WTC11 (cell line): ENCODE measurements at regions not wholly inside any gene's neighbourhood (a gene's known extent, or its start where the extent isn't known, plus 50 kb on each side); places are given as distances from the start of the nearest gene placed in this dataset.

Experiments
- ATAC-seq: fragments of 200-7000 bp; cut with Tn5 transposase; 2 replicates; pipeline ENCODE4 v1.10.0; 2021; ENCODE audit warnings: mild to moderate bottlenecking, moderate library complexity
- CTCF ChIA-PET: fragments of 300-600 bp; sonication (Branson Sonifier 250); formaldehyde crosslinking; loops from one replicate; lab custom pipeline; 2021; ENCODE audit warnings: antibody characterized with exemption; lab: Charles Lee
- POLR2A ChIA-PET: fragments of 350-600 bp; sonication (Branson Sonifier 250); formaldehyde crosslinking; loops from one replicate; lab custom pipeline; 2021; ENCODE audit warnings: antibody characterized with exemption; lab: Charles Lee
- DNase-seq: peaks from one replicate; pipeline ENCODE4 v3.0.0; 2021; ENCODE audit warnings: low spot score
- H3K27ac Mint-ChIP-seq: 2 replicates; pipeline ENCODE4 v1.8.0; 2021; ENCODE audit warnings: mixed read lengths
- H3K27me3 Mint-ChIP-seq: 2 replicates; pipeline ENCODE4 v1.8.0; 2021; ENCODE audit warnings: low read depth, mild to moderate bottlenecking, moderate library complexity, mixed read lengths
- H3K36me3 Mint-ChIP-seq: 2 replicates; pipeline ENCODE4 v1.8.0; 2021; ENCODE audit warnings: mixed read lengths
- H3K4me1 Mint-ChIP-seq: 2 replicates; pipeline ENCODE4 v1.8.0; 2022; ENCODE audit warnings: mixed read lengths
- H3K4me3 Mint-ChIP-seq: 2 replicates; pipeline ENCODE4 v1.8.0; 2021; ENCODE audit warnings: mild to moderate bottlenecking, moderate library complexity, mixed read lengths
- H3K9me3 Mint-ChIP-seq: 2 replicates; pipeline ENCODE4 v1.8.0; 2021; ENCODE audit warnings: mixed read lengths
- CREM ChIP-seq: sonication (generic); formaldehyde crosslinking; IDR thresholded peaks from 2 replicates; pipeline ENCODE4 v1.8.1; 2022; ENCODE audit warnings: mild to moderate bottlenecking, missing genetic modification reagents, moderate library complexity
- MYBL2 ChIP-seq: sonication (generic); formaldehyde crosslinking; IDR thresholded peaks from 2 replicates; pipeline ENCODE4 v1.8.1; 2023; ENCODE audit warnings: mild to moderate bottlenecking, moderate library complexity, missing genetic modification reagents
- NR2C2 ChIP-seq: sonication (generic); formaldehyde crosslinking; IDR thresholded peaks from 2 replicates; pipeline ENCODE4 v1.8.0; 2022; ENCODE audit warnings: mild to moderate bottlenecking, missing genetic modification reagents
- SMAD3 ChIP-seq: sonication (generic); formaldehyde crosslinking; IDR thresholded peaks from 2 replicates; pipeline ENCODE4 v1.8.0; 2022; ENCODE audit warnings: missing genetic modification reagents, mild to moderate bottlenecking, borderline replicate concordance
- ZNF138 ChIP-seq: sonication (generic); formaldehyde crosslinking; conservative IDR thresholded peaks from 2 replicates; pipeline ENCODE4 v1.8.1; 2022; ENCODE audit warnings: mild to moderate bottlenecking, moderate library complexity, missing genetic modification reagents
- TF ChIP-seq, protein P1 (sequence below): fragments of 250-450 bp; sonication (Bioruptor Pico); IDR thresholded peaks from 2 replicates; pipeline ENCODE4 v1.9.0; 2021; ENCODE audit warnings: mild to moderate bottlenecking
- TF ChIP-seq, protein P2 (sequence below): sonication (generic); formaldehyde crosslinking; IDR thresholded peaks from 2 replicates; pipeline ENCODE4 v1.8.1; 2023; ENCODE audit warnings: mild to moderate bottlenecking, missing genetic modification reagents, moderate library complexity
- TF ChIP-seq, protein P3 (sequence below): sonication (generic); formaldehyde crosslinking; IDR thresholded peaks from 2 replicates; pipeline ENCODE4 v1.8.0; 2022; ENCODE audit warnings: mild to moderate bottlenecking, missing genetic modification reagents
- TF ChIP-seq, protein P4 (sequence below): sonication (generic); formaldehyde crosslinking; conservative IDR thresholded peaks from 2 replicates; pipeline ENCODE4 v1.8.1; 2023; ENCODE audit warnings: mild to moderate bottlenecking, low read depth, missing genetic modification reagents, moderate library complexity
- TF ChIP-seq, protein P5 (sequence below): sonication (generic); formaldehyde crosslinking; IDR thresholded peaks from 2 replicates; pipeline ENCODE4 v1.8.1; 2022; ENCODE audit warnings: mild to moderate bottlenecking, moderate library complexity, missing genetic modification reagents
- TF ChIP-seq, protein P6 (sequence below): sonication (generic); formaldehyde crosslinking; IDR thresholded peaks from 2 replicates; pipeline ENCODE4 v1.8.0; 2023; ENCODE audit warnings: missing genetic modification reagents
- TF ChIP-seq, protein P7 (sequence below): sonication (generic); formaldehyde crosslinking; conservative IDR thresholded peaks from 2 replicates; pipeline ENCODE4 v1.8.1; 2022; ENCODE audit warnings: mild to moderate bottlenecking, missing genetic modification reagents
- TF ChIP-seq, protein P8 (sequence below): fragments of 250-450 bp; sonication (Bioruptor Pico); IDR thresholded peaks from 2 replicates; pipeline ENCODE4 v1.9.0; 2021; ENCODE audit warnings: moderate library complexity, mild to moderate bottlenecking, inconsistent platforms, borderline replicate concordance

DNA sequence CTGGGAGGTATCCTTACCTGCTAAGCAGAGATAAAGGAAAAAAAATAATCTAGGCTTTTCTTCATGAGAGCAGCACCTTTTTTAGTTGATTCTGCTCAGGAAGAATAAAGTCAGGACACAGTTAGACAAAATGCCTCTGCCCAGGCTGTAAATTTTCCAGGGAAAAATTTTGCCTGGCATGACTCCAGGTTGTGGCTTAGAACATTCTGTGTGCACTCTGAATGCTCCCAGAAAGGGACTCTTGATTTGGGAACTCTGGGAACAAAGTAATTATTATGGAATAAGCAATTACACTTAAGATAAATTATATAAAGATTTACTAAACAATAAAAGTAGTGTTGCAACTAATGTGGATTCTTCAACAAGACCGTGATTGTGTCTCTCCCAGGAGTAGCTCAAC is 826.2 kb upstream of the TENM3 start:
- POLR2A ChIA-PET = no interaction called here

DNA sequence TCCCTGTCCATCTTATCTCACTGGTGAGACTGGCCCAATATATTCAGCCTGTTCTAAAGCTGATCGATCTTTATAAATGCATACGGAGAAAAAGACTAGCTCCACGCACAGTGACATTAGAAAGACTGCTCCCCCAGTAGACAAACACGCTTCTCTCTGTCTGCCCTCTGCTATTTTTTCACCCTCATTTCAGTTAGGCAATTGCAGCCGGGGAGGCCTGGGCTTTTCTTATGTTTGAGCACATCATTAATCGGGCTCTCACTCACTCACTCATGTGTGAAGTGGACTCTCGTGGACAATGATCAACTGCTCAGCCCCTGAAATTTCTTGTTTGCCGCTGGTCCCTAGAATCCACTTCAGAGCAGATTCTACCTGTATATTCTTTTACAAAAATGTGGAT is 824.7 kb upstream of the TENM3 start:
- ATAC-seq (no peak), DNase-seq (no peak)
- no peaks in the 10 kb centered on the region; the same call in 1 of the 2 replicates for H3K27me3 Mint-ChIP-seq
- TF ChIP-seq, protein P1, sequence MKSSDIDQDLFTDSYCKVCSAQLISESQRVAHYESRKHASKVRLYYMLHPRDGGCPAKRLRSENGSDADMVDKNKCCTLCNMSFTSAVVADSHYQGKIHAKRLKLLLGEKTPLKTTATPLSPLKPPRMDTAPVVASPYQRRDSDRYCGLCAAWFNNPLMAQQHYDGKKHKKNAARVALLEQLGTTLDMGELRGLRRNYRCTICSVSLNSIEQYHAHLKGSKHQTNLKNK (CRISPR knock-in tag) = no peak
- TF ChIP-seq, protein P2, sequence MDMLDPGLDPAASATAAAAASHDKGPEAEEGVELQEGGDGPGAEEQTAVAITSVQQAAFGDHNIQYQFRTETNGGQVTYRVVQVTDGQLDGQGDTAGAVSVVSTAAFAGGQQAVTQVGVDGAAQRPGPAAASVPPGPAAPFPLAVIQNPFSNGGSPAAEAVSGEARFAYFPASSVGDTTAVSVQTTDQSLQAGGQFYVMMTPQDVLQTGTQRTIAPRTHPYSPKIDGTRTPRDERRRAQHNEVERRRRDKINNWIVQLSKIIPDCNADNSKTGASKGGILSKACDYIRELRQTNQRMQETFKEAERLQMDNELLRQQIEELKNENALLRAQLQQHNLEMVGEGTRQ = no peak
- TF ChIP-seq, protein P3, sequence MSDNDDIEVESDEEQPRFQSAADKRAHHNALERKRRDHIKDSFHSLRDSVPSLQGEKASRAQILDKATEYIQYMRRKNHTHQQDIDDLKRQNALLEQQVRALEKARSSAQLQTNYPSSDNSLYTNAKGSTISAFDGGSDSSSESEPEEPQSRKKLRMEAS = no peak
- TF ChIP-seq NR2C2 (no peak), ZNF138 (no peak), SMAD3 (no peak)
- TF ChIP-seq, protein P4, sequence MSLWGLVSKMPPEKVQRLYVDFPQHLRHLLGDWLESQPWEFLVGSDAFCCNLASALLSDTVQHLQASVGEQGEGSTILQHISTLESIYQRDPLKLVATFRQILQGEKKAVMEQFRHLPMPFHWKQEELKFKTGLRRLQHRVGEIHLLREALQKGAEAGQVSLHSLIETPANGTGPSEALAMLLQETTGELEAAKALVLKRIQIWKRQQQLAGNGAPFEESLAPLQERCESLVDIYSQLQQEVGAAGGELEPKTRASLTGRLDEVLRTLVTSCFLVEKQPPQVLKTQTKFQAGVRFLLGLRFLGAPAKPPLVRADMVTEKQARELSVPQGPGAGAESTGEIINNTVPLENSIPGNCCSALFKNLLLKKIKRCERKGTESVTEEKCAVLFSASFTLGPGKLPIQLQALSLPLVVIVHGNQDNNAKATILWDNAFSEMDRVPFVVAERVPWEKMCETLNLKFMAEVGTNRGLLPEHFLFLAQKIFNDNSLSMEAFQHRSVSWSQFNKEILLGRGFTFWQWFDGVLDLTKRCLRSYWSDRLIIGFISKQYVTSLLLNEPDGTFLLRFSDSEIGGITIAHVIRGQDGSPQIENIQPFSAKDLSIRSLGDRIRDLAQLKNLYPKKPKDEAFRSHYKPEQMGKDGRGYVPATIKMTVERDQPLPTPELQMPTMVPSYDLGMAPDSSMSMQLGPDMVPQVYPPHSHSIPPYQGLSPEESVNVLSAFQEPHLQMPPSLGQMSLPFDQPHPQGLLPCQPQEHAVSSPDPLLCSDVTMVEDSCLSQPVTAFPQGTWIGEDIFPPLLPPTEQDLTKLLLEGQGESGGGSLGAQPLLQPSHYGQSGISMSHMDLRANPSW (CRISPR knock-in tag) = no peak
- no peaks in the 10 kb centered on the region for H3K36me3 Mint-ChIP-seq
- CTCF ChIA-PET = no interaction called here
- no peak overlapping the region for H3K27ac Mint-ChIP-seq
- H3K4me1 Mint-ChIP-seq = peaks cover 10% of the 10 kb centered on the region
- no peak overlapping the region for H3K4me3 Mint-ChIP-seq
- POLR2A ChIA-PET = no interaction called here
- 0 out of 2 replicates have a peak, but pooled peaks cover 9% of the 10 kb centered on the region for H3K9me3 Mint-ChIP-seq

More for the DNA sequence above, 826.2 kb upstream of the TENM3 start:
- CTCF ChIA-PET = no interaction called here
- no peak for TF ChIP-seq SMAD3
- TF ChIP-seq MYBL2 (CRISPR knock-in tag) = no peak
- TF ChIP-seq, protein P5, sequence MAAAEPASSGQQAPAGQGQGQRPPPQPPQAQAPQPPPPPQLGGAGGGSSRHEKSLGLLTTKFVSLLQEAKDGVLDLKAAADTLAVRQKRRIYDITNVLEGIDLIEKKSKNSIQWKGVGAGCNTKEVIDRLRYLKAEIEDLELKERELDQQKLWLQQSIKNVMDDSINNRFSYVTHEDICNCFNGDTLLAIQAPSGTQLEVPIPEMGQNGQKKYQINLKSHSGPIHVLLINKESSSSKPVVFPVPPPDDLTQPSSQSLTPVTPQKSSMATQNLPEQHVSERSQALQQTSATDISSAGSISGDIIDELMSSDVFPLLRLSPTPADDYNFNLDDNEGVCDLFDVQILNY (CRISPR knock-in tag) = no peak
- TF ChIP-seq, protein P6, sequence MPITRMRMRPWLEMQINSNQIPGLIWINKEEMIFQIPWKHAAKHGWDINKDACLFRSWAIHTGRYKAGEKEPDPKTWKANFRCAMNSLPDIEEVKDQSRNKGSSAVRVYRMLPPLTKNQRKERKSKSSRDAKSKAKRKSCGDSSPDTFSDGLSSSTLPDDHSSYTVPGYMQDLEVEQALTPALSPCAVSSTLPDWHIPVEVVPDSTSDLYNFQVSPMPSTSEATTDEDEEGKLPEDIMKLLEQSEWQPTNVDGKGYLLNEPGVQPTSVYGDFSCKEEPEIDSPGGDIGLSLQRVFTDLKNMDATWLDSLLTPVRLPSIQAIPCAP (CRISPR knock-in tag) = no peak
- TF ChIP-seq, protein P7, sequence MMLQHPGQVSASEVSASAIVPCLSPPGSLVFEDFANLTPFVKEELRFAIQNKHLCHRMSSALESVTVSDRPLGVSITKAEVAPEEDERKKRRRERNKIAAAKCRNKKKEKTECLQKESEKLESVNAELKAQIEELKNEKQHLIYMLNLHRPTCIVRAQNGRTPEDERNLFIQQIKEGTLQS (CRISPR knock-in tag) = no peak
- ATAC-seq = no peak
- peaks cover 10% of the 10 kb centered on the region for H3K4me1 Mint-ChIP-seq
- no peak for DNase-seq
- no peaks in the 10 kb centered on the region for H3K36me3 Mint-ChIP-seq
- no peak overlapping the region for H3K27ac Mint-ChIP-seq
- 0 out of 2 replicates have a peak, but pooled peaks cover 9% of the 10 kb centered on the region for H3K9me3 Mint-ChIP-seq
- H3K4me3 Mint-ChIP-seq = no peak overlapping the region
- no peaks in the 10 kb centered on the region; the same call in 1 of the 2 replicates for H3K27me3 Mint-ChIP-seq

DNA sequence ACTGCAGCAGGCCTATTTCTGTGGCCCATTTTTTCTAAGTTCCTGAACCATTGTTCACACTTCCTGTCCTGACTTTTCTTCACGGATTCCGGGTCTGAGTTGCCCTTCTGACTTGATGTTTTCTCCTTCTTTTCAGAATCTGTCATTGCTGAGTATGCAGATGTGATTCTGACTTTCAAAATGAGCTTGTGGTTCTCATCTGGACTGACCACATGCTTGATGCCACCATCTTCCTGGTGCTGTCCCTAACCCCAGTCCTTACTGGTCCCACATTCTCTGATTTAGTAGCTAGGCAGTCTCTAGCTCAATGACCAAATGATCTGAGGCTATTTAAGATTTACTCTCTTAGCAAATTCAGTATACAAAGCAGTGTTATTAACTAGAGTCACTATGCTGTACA is 822.3 kb upstream of the TENM3 start:
- no peak for DNase-seq
- no peaks in the 10 kb centered on the region for H3K36me3 Mint-ChIP-seq
- no peak overlapping the region for H3K4me3 Mint-ChIP-seq
- ChIA-PET POLR2A (no interaction called here), CTCF (no interaction called here)
- no peak overlapping the region for H3K27ac Mint-ChIP-seq
- TF ChIP-seq, protein P8, sequence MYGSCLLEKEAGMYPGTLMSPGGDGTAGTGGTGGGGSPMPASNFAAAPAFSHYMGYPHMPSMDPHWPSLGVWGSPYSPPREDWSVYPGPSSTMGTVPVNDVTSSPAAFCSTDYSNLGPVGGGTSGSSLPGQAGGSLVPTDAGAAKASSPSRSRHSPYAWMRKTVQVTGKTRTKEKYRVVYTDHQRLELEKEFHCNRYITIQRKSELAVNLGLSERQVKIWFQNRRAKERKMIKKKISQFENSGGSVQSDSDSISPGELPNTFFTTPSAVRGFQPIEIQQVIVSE (CRISPR knock-in tag) = no peak
- no peak for TF ChIP-seq CREM (CRISPR knock-in tag)
- no peaks in the 10 kb centered on the region; the same call in 1 of the 2 replicates for H3K27me3 Mint-ChIP-seq
- 0 out of 2 replicates have a peak, but pooled peaks cover 4% of the 10 kb centered on the region for H3K9me3 Mint-ChIP-seq
- ATAC-seq = no peak
- 0 out of 2 replicates have a peak, but pooled peaks cover 3% of the 10 kb centered on the region for H3K4me1 Mint-ChIP-seq
